Heart left ventricle (tissue), 16 donors: ENCODE measurements at regions not wholly inside any gene's neighbourhood (a gene's known extent, or its start where the extent isn't known, plus 50 kb on each side); places are given as distances from the start of the nearest gene placed in this dataset.

Experiments used
- ATAC-seq, 4 donors: fragments of 200-7000 bp; cut with Tn5 transposase; one replicate each; pipeline ENCODE4 v1.9.1; 2020 to 2022; ENCODE audit warnings: moderate library complexity in 4 of 4, mild to moderate bottlenecking in 3 of 4, moderate number of reproducible peaks in 1 of 4
- DNase-seq, 5 donors: peaks; one replicate each; pipeline ENCODE4 v3.0.0-alpha.2; 2020
- H3K27ac ChIP-seq, 12 donors: fragments of 200-600 bp; sonication (generic) in 4 of 12; one replicate each; pipeline versions ENCODE4 v1.5.0 to v1.8.0; 2016 to 2022; ENCODE audit warnings: mild to moderate bottlenecking in 2 of 12
- H3K27me3 ChIP-seq, 9 donors: fragments of 200-600 bp; sonication (generic) in 2 of 9; one replicate each; pipeline versions ENCODE4 v1.5.1 to v1.8.0; 2016 to 2022; ENCODE audit warnings: mild to moderate bottlenecking in 3 of 9
- H3K36me3 ChIP-seq, 9 donors: fragments of 200-600 bp; sonication (generic) in 2 of 9; one replicate each; pipeline versions ENCODE4 v1.5.0 to v1.8.0; 2018 to 2022; ENCODE audit warnings: mild to moderate bottlenecking in 2 of 9
- H3K4me1 ChIP-seq, 12 donors: fragments of 200-600 bp; sonication (generic) in 4 of 12; one replicate each; pipeline versions ENCODE4 v1.5.0 to v1.8.0; 2016 to 2022; ENCODE audit warnings: mild to moderate bottlenecking in 3 of 12
- H3K4me3 ChIP-seq, 12 donors: fragments of 200-600 bp; sonication (generic) in 4 of 12; one replicate each; pipeline versions ENCODE4 v1.5.0 to v1.8.0; 2017 to 2022; ENCODE audit warnings: mild to moderate bottlenecking in 9 of 12, moderate library complexity in 4 of 12
- H3K9me3 ChIP-seq, 12 donors: fragments of 200-600 bp; sonication (generic) in 4 of 12; one replicate each; pipeline versions ENCODE4 v1.5.0 to v1.8.0; 2016 to 2022; ENCODE audit warnings: mild to moderate bottlenecking in 1 of 12
- POLR2A ChIP-seq, 2 donors: fragments of 450-650 bp; IDR thresholded peaks; one replicate each; pipeline ENCODE4 v1.6.1; 2017; ENCODE audit warnings: antibody characterized with exemption in 2 of 2, mild to moderate bottlenecking in 2 of 2, moderate library complexity in 2 of 2
- WGBS, 4 donors: extraction: QIAGEN DNeasy Blood & Tissue Kit in 2 of 4; methylation state at CpG; one replicate each; pipeline versions ENCODE4 v1.1.5 to v1.1.7; 2013 to 2018; 5-methylcytosine and 5-hydroxymethylcytosine counted together
- intact Hi-C, 10 donors: fragments of 100-400 bp; cut with DNase I; formaldehyde crosslinking; loops; one replicate each; pipeline versions ENCODE4 v1.11.1 to v1.14.2; 2022
- TF ChIP-seq, protein P1 (sequence below), 12 donors: fragments of 200-600 bp; sonication (generic) in 4 of 12; IDR thresholded peaks; one replicate each; pipeline versions ENCODE4 v1.5.0 to v1.8.0; 2018 to 2022; ENCODE audit warnings: antibody characterized with exemption in 12 of 12, mild to moderate bottlenecking in 5 of 12
- donor health status: ischemic (EF 13 %, LVEDD 7.1; RV severe dilation, severe dysfunction).
- donor health status: healthy with polysubstance abuse.
- donor health status: DM: no; HTN: yes; CAD: no.
- donor health status: DM: no; HTN: no; CAD: no.
- donor health status: ischemic (EF 25% LVEDD 6.9; RV normal size, moderate dysfunction).
- donor health status: ischemic (EF 25% LVEDD 5.7; RV mildly dilated, moderate dysfunction).
- donor health status: healthy.
- donor health status: DM: yes; HTN: yes; CAD: no.
- donor health status: ischemic (EF 35%, LVEDD 5.7; RV mildly dilated, moderate dysfunction).
- donor health status: nonischemic (EF 11% LVEDD 7.7; RV severe dilation, severe dysfunction).
- donor health status: DM: yes; HTN: yes; CAD: no.
- donor health status: PGD.
- donor health status: ischemic (EF 29% LVEDD 5.4; RV normal size, mild dysfunction).
- donor health status: nonischemic (EF 23%, LVEDD 6.1; RV moderate dilation, normal function).

DNA sequence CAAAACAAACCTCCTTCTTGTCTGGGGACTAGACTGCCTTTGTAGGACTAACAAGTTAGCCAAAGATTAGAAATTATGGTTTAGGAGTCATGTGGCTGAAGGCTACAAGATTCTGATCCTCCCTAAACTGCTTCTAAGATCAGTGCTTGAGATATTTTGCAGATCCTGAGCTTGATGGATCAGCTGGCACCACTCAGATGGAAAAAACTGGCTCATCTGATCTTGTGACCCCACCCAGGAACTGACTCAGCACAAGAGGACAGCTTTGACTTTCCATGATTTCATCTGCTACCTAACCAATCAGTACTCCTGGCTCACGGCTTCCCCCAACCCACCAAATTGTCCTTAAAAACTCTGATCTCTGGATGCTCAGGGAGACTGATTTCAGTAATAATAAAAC, 271.5 kb upstream of the TAC1 start:
- TF ChIP-seq, protein P1, sequence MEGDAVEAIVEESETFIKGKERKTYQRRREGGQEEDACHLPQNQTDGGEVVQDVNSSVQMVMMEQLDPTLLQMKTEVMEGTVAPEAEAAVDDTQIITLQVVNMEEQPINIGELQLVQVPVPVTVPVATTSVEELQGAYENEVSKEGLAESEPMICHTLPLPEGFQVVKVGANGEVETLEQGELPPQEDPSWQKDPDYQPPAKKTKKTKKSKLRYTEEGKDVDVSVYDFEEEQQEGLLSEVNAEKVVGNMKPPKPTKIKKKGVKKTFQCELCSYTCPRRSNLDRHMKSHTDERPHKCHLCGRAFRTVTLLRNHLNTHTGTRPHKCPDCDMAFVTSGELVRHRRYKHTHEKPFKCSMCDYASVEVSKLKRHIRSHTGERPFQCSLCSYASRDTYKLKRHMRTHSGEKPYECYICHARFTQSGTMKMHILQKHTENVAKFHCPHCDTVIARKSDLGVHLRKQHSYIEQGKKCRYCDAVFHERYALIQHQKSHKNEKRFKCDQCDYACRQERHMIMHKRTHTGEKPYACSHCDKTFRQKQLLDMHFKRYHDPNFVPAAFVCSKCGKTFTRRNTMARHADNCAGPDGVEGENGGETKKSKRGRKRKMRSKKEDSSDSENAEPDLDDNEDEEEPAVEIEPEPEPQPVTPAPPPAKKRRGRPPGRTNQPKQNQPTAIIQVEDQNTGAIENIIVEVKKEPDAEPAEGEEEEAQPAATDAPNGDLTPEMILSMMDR (IDR thresholded peaks at IDR 0.05): no peak
- no peak for TF ChIP-seq POLR2A (IDR thresholded peaks at IDR 0.05)
- WGBS, 4 donors: 71 to 88% (median 81%) methylated on average over 1 of the region's 1 CpG

DNA sequence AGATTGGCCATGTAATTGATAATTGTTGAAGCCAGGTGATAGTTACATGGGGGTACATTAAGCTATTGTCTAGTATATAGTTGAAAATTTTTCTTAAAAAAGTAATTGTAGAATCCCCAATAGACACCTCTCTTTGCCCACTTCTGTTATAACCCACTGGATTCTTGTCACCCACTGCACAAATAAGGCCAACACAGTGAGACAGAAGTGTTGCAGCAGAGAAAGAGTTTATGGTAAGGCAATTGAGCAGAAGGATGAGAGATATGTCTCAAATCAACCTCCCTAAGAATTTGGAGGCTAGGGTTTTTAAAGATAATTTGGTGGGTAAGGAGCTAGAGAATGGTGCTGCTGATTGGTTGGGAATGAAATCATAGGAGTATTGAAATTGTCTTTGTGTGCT, 270.3 kb upstream of the TAC1 start:
- intact Hi-C loops: no loop called here
- H3K4me3 ChIP-seq: no peak overlapping the region
- H3K36me3 ChIP-seq: no peaks in the 10 kb centered on the region
- no peak overlapping the region for H3K27ac ChIP-seq
- TF ChIP-seq POLR2A (IDR thresholded peaks at IDR 0.05): no peak
- TF ChIP-seq, protein P1 (IDR thresholded peaks at IDR 0.05): no peak
- ATAC-seq: no peak
- peaks cover 0 to 3% (median 0%) of the 10 kb centered on the region in 9 donors for H3K27me3 ChIP-seq
- no peaks in the 10 kb centered on the region for H3K4me1 ChIP-seq
- peaks cover 0 to 19% (median 6%) of the 10 kb centered on the region in 12 donors for H3K9me3 ChIP-seq
- no peak for DNase-seq

More for the DNA sequence above, 271.5 kb upstream of the TAC1 start:
- no peak for DNase-seq
- intact Hi-C loops: no loop called here
- no peak for ATAC-seq
- Histone ChIP-seq H3K27ac (no peak overlapping the region), H3K36me3 (no peaks in the 10 kb centered on the region), H3K4me1 (no peaks in the 10 kb centered on the region), H3K27me3 (peaks cover 0 to 3% (median 0%) of the 10 kb centered on the region in 9 donors), H3K4me3 (no peak overlapping the region), H3K9me3 (peaks cover 0 to 19% (median 6%) of the 10 kb centered on the region in 12 donors)

DNA sequence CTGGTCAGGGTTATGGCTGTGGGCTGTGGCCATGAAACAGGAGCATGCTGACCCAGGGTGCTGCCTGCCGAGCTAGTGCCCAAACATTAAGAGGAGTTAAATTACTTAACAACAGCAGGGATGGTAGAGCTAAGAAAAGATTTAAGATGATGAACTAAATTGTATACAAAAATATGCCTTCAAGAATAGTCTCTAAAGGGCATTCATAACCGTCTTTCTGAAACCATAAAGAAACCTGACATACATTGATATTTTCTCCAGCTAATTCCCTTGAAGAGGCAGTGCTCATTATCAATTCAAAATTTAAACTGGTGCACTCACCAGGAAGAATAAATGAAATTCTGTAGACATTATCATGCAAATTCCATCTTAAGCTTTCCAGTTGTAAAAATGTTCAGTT, 265.8 kb upstream of the TAC1 start:
- ATAC-seq (no peak), DNase-seq (no peak)
- H3K36me3 ChIP-seq: no peaks in the 10 kb centered on the region
- peaks cover 0 to 3% (median 0%) of the 10 kb centered on the region in 9 donors for H3K27me3 ChIP-seq
- H3K27ac ChIP-seq: no peak overlapping the region
- peaks cover 0 to 18% (median 6%) of the 10 kb centered on the region in 12 donors for H3K9me3 ChIP-seq
- intact Hi-C loops: no loop called here
- TF ChIP-seq POLR2A (IDR thresholded peaks at IDR 0.05): no peak
- TF ChIP-seq, protein P1 (IDR thresholded peaks at IDR 0.05): no peak
- WGBS, 4 donors: 55 to 70% (median 65%) methylated on average over 2 of the region's 2 CpGs
- no peaks in the 10 kb centered on the region for H3K4me1 ChIP-seq
- no peak overlapping the region for H3K4me3 ChIP-seq

DNA sequence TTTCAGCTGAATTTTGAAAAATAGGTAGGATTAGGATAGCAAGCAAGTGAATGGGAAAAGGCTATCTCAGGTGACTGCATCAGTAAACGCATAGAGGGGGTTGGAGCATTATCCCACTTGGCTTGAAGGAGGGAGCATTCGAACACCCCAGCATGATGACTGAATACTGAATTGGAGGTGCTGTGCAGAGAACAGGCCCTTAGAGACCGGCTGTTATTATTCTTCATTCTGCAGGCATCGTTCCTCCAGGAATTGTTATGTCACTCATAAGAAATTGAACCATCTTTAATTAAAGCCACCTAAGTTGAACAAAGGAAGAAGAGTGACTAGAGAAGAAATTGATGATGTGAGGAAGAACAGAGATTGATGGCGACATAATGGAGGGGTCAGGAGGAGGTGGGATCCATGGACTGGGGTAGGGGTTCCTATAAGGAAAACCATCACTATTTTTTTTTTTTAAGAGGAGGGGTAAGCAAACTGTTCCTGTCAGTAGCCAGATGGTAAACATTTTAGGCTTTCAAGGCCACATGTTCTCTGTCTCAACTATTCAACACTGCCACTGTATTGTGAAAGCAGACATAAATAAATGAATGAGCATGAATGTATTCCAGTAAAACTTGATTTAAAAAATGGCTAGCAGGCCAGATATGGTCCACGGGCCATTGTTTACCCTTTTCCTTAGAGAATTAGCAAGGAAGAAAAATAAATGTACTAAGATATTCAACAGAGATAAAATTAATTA, 264.7 kb upstream of the TAC1 start:
- no peak for TF ChIP-seq POLR2A (IDR thresholded peaks at IDR 0.05)
- TF ChIP-seq, protein P1 (IDR thresholded peaks at IDR 0.05): no peak
- intact Hi-C loops: no loop called here
- Histone ChIP-seq H3K27me3 (peaks cover 0 to 3% (median 0%) of the 10 kb centered on the region in 9 donors), H3K9me3 (peaks cover 0 to 7% (median 0%) of the 10 kb centered on the region in 12 donors), H3K4me3 (no peak overlapping the region), H3K27ac (no peak overlapping the region), H3K4me1 (no peaks in the 10 kb centered on the region), H3K36me3 (no peaks in the 10 kb centered on the region)
- 58 to 68% (median 63%) methylated on average over 5 to 6 of the region's 6 CpGs for WGBS, 4 donors
- ATAC-seq (no peak), DNase-seq (no peak)
